Right lobe of liver (tissue), 4 donors: ENCODE measurements at regions not wholly inside any gene's neighbourhood (a gene's known extent, or its start where the extent isn't known, plus 50 kb on each side); places are given as distances from the start of the nearest gene placed in this dataset.

Source experiments
- CTCF ChIP-seq, 4 donors: fragments of 200-600 bp in 3 of 4; fragments of 450-650 bp in 1 of 4; IDR thresholded peaks; one replicate each; pipeline versions ENCODE4 v1.5.1 to v1.8.0; 2016 to 2022; ENCODE audit warnings: antibody characterized with exemption in 4 of 4, mild to moderate bottlenecking in 2 of 4
- POLR2A ChIP-seq: fragments of 450-650 bp; IDR thresholded peaks from one replicate; pipeline ENCODE4 v1.6.1; 2017; ENCODE audit warnings: antibody characterized with exemption, mild to moderate bottlenecking
- donor health status: DM: no; HTN: no; CAD: no.
- donor health status: DM: no; HTN: no; CAD: no.
- donor health status: DM: no; HTN: yes; CAD: no.

GRCh38 chr16:87192452-87193073 lies 124.6 kb downstream of the C16orf95 start:
- TF ChIP-seq CTCF (IDR thresholded peaks at IDR 0.05) = no peak
- TF ChIP-seq POLR2A = no peak
